Karpas-422 (cell line): ENCODE measurements at regions not wholly inside any gene's neighbourhood (a gene's known extent, or its start where the extent isn't known, plus 50 kb on each side); places are given as distances from the start of the nearest gene placed in this dataset.

Source experiments
- DNase-seq: peaks from one replicate; pipeline ENCODE4 v3.0.0-alpha.2; 2015
- H2AFZ ChIP-seq: fragments of 200-600 bp; sonication (generic); 2 replicates; pipeline ENCODE4 v1.6.1; 2014; ENCODE audit warnings: antibody characterized with exemption, low read length, mixed read lengths
- H3K27ac ChIP-seq: fragments of 200-600 bp; sonication (generic); 2 replicates; pipeline ENCODE4 v1.5.1; 2014; ENCODE audit warnings: mild to moderate bottlenecking, low read length, moderate library complexity
- H3K27me3 ChIP-seq: fragments of 200-600 bp; sonication (generic); 2 replicates; pipeline ENCODE4 v1.6.1; 2014; ENCODE audit warnings: low read length, mixed read lengths
- H3K36me3 ChIP-seq: fragments of 200-600 bp; sonication (generic); 2 replicates; pipeline ENCODE4 v1.6.1; 2014; ENCODE audit warnings: low read length, mixed read lengths; ENCODE audit not compliant: insufficient read depth
- H3K4me1 ChIP-seq: fragments of 200-600 bp; sonication (generic); 2 replicates; pipeline ENCODE4 v1.6.1; 2014; ENCODE audit warnings: mild to moderate bottlenecking, low read length, mixed read lengths
- H3K4me2 ChIP-seq: fragments of 200-600 bp; sonication (generic); 2 replicates; pipeline ENCODE4 v1.6.1; 2014; ENCODE audit warnings: low read length, low read depth, mild to moderate bottlenecking; ENCODE audit not compliant: poor library complexity, severe bottlenecking
- H3K4me3 ChIP-seq: fragments of 200-600 bp; sonication (generic); 2 replicates; pipeline ENCODE4 v1.5.1; 2014; ENCODE audit warnings: mild to moderate bottlenecking, antibody characterized with exemption, low read length, mixed read lengths
- H3K79me2 ChIP-seq: fragments of 200-600 bp; sonication (generic); 2 replicates; pipeline ENCODE4 v1.6.1; 2014; ENCODE audit warnings: mild to moderate bottlenecking, low read length, mixed read lengths
- H3K9ac ChIP-seq: fragments of 200-600 bp; sonication (generic); 2 replicates; pipeline ENCODE4 v1.6.0; 2014; ENCODE audit warnings: low read length
- H3K9me2 ChIP-seq: fragments of 200-600 bp; sonication (generic), shearing (Covaris generic); replicated peaks from 2 replicates; pipeline ENCODE4 v1.6.0; 2014; ENCODE audit warnings: mild to moderate bottlenecking, low read length, moderate library complexity; ENCODE audit not compliant: insufficient read depth
- H3K9me3 ChIP-seq: fragments of 300-700, 200-600 bp; sonication (generic); 2 replicates; pipeline ENCODE4 v1.6.1; 2014; ENCODE audit warnings: low read length, mixed read lengths
- H4K20me1 ChIP-seq: fragments of 200-600 bp; sonication (generic); 2 replicates; pipeline ENCODE4 v1.6.1; 2014; ENCODE audit warnings: mild to moderate bottlenecking, antibody characterized with exemption, low read length, low read depth; ENCODE audit not compliant: insufficient read depth

- no peak overlapping the region for H3K9ac ChIP-seq
Measured at GRCh38 chr6:10098756-10099528, 315.9 kb downstream of the TFAP2A start.

GRCh38 chr6:10093282-10093681 is 321.6 kb downstream of the TFAP2A start:
- Histone ChIP-seq H3K36me3 (no peaks in the 10 kb centered on the region), H3K9ac (no peak overlapping the region), H3K4me1 (no peaks in the 10 kb centered on the region), H3K9me2 (no peaks in the 10 kb centered on the region), H3K4me3 (no peak overlapping the region), H3K9me3 (no peaks in the 10 kb centered on the region), H3K79me2 (no peaks in the 10 kb centered on the region), H2AFZ (no peak overlapping the region), H3K27me3 (no peaks in the 10 kb centered on the region), H3K4me2 (no peak overlapping the region), H4K20me1 (no peaks in the 10 kb centered on the region), H3K27ac (no peak overlapping the region)
- no peak for DNase-seq

More at GRCh38 chr6:10098756-10099528, 315.9 kb downstream of the TFAP2A start:
- no peaks in the 10 kb centered on the region for H3K79me2 ChIP-seq
- H3K4me1 ChIP-seq = no peaks in the 10 kb centered on the region
- H3K36me3 ChIP-seq = no peaks in the 10 kb centered on the region
- no peak overlapping the region for H3K4me2 ChIP-seq
- no peaks in the 10 kb centered on the region for H4K20me1 ChIP-seq
- H3K27me3 ChIP-seq = no peaks in the 10 kb centered on the region
- H3K9me2 ChIP-seq = no peaks in the 10 kb centered on the region
- H2AFZ ChIP-seq = no peak overlapping the region
- no peaks in the 10 kb centered on the region for H3K9me3 ChIP-seq
- no peak overlapping the region for H3K4me3 ChIP-seq
- no peak for DNase-seq
- no peak overlapping the region for H3K27ac ChIP-seq

- no peaks in the 10 kb centered on the region for H3K9me3 ChIP-seq
- H3K4me1 ChIP-seq = peaks cover 12% of the 10 kb centered on the region
- H3K27ac ChIP-seq = no peak overlapping the region
- H3K9ac ChIP-seq = no peak overlapping the region
- H2AFZ ChIP-seq = no peak overlapping the region
- H3K4me2 ChIP-seq = no peak overlapping the region
- no peaks in the 10 kb centered on the region for H3K9me2 ChIP-seq
- peak; percentile 59 for DNase-seq
- no peaks in the 10 kb centered on the region for H3K36me3 ChIP-seq
- H4K20me1 ChIP-seq = no peaks in the 10 kb centered on the region
- no peaks in the 10 kb centered on the region for H3K79me2 ChIP-seq
- no peaks in the 10 kb centered on the region for H3K27me3 ChIP-seq
- H3K4me3 ChIP-seq = no peak overlapping the region
Measured at GRCh38 chr6:10084111-10084986, 330.5 kb downstream of the TFAP2A start.

- Histone ChIP-seq H3K27me3 (no peaks in the 10 kb centered on the region), H3K79me2 (no peaks in the 10 kb centered on the region), H3K9ac (no peak overlapping the region), H3K4me3 (no peak overlapping the region), H3K4me2 (no peak overlapping the region), H3K9me3 (no peaks in the 10 kb centered on the region), H3K4me1 (peaks cover 12% of the 10 kb centered on the region), H3K9me2 (no peaks in the 10 kb centered on the region), H4K20me1 (no peaks in the 10 kb centered on the region), H2AFZ (no peak overlapping the region), H3K36me3 (no peaks in the 10 kb centered on the region), H3K27ac (no peak overlapping the region)
- DNase-seq = no peak
Measured at GRCh38 chr6:10082385-10082784, 332.5 kb downstream of the TFAP2A start.

- H3K4me3 ChIP-seq = no peak overlapping the region
- no peak overlapping the region for H3K9ac ChIP-seq
- no peak for DNase-seq
- no peak overlapping the region for H3K27ac ChIP-seq
- H3K9me2 ChIP-seq = no peaks in the 10 kb centered on the region
- no peaks in the 10 kb centered on the region for H4K20me1 ChIP-seq
- H2AFZ ChIP-seq = no peak overlapping the region
- no peaks in the 10 kb centered on the region for H3K27me3 ChIP-seq
- peaks cover 12% of the 10 kb centered on the region for H3K4me1 ChIP-seq
- no peaks in the 10 kb centered on the region for H3K9me3 ChIP-seq
- no peaks in the 10 kb centered on the region for H3K36me3 ChIP-seq
- no peak overlapping the region for H3K4me2 ChIP-seq
- H3K79me2 ChIP-seq = no peaks in the 10 kb centered on the region
Measured at GRCh38 chr6:10081957-10082356, 332.9 kb downstream of the TFAP2A start.

- Histone ChIP-seq H3K27me3 (no peaks in the 10 kb centered on the region), H3K9ac (no peak overlapping the region), H3K9me2 (no peaks in the 10 kb centered on the region), H3K4me3 (no peak overlapping the region), H3K79me2 (no peaks in the 10 kb centered on the region), H3K36me3 (no peaks in the 10 kb centered on the region), H3K4me1 (peaks cover 12% of the 10 kb centered on the region), H3K27ac (no peak overlapping the region), H2AFZ (no peak overlapping the region), H3K9me3 (no peaks in the 10 kb centered on the region), H4K20me1 (no peaks in the 10 kb centered on the region), H3K4me2 (no peak overlapping the region)
- DNase-seq = no peak
Measured at GRCh38 chr6:10081075-10081474, 333.8 kb downstream of the TFAP2A start.

GRCh38 chr6:10080561-10080960 is 334.3 kb downstream of the TFAP2A start:
- no peaks in the 10 kb centered on the region for H3K36me3 ChIP-seq
- H3K27ac ChIP-seq = no peak overlapping the region
- H3K79me2 ChIP-seq = no peaks in the 10 kb centered on the region
- H4K20me1 ChIP-seq = no peaks in the 10 kb centered on the region
- no peak overlapping the region for H3K4me2 ChIP-seq
- no peaks in the 10 kb centered on the region for H3K9me2 ChIP-seq
- no peak overlapping the region for H3K4me3 ChIP-seq
- H3K27me3 ChIP-seq = no peaks in the 10 kb centered on the region
- H3K4me1 ChIP-seq = peaks cover 12% of the 10 kb centered on the region
- no peak overlapping the region for H2AFZ ChIP-seq
- H3K9me3 ChIP-seq = no peaks in the 10 kb centered on the region
- no peak overlapping the region for H3K9ac ChIP-seq
- DNase-seq = no peak

GRCh38 chr6:10078581-10078980 is 336.3 kb downstream of the TFAP2A start:
- H2AFZ ChIP-seq = no peak overlapping the region
- no peaks in the 10 kb centered on the region for H3K9me3 ChIP-seq
- no peaks in the 10 kb centered on the region for H3K36me3 ChIP-seq
- DNase-seq = no peak
- no peak overlapping the region for H3K27ac ChIP-seq
- H3K4me3 ChIP-seq = no peak overlapping the region
- H3K4me1 ChIP-seq = no peaks in the 10 kb centered on the region
- no peak overlapping the region for H3K4me2 ChIP-seq
- no peaks in the 10 kb centered on the region for H3K79me2 ChIP-seq
- no peak overlapping the region for H3K9ac ChIP-seq
- no peaks in the 10 kb centered on the region for H4K20me1 ChIP-seq
- H3K27me3 ChIP-seq = no peaks in the 10 kb centered on the region
- H3K9me2 ChIP-seq = no peaks in the 10 kb centered on the region
